ENCODE measurements at regions not wholly inside any gene's neighbourhood (a gene's known extent, or its start where the extent isn't known, plus 50 kb on each side); places are given as distances from the start of the nearest gene placed in this dataset.
A peak's percentile ranks its signal among the peaks of the same experiment; 100 is the strongest.
"Not testable (repeated sequence)": the region's sequence is repeated elsewhere in the genome, so short reads cannot be mapped to it uniquely, and the experiment has no call there.

DNA sequence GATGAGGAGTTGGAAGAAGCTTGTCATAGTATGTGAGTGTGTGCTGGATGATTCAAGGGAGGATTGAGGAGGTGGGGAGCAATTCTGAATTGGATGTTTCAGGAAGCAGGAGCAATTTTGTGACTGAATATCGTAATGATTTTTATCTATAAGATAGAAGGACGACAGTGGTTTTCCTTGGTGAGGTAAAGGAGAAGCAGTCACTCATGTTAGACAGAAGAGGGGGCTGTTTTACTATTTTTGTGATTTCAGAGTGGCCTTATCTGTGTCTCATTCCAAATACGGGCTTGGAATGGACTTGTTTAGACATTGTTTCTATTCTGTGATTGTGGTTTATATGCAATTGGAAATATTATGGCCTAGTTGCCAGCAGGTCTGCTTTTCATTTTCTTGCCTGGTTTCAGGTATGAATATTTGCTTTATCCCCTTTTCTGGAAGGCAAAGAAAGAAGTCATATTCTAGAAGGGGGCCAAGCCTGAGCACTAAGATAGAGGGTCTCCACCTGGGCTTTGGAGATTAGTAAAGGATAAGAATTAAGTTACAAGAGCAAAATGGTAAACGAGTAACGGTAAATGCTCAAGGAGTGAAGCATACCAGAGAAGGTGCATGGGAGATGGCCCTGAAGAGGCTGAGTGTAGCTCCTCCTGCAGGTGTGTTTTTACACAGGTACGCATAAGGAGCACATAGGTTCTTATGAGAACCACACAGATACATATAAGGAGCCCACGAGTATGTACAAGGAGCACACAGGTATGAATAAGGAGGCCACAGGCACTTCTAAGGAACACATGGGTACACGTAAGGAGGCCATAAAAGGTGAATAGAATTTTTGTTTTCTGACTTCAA, 124.6 kb upstream of the KCNAB1 start:
- intact Hi-C loops (cut with DNase I), result no loop called here
- TF ChIP-seq CTCF (IDR thresholded peaks at IDR 0.05), result peak in 1 of 3 experiments; percentile 23
- TF ChIP-seq POLR2A (IDR thresholded peaks at IDR 0.05), result no peak
- no peak for TF ChIP-seq POLR2AphosphoS5 (IDR thresholded peaks at IDR 0.05; ENCODE audit: insufficient read depth in 1 of 2, low read depth in 1 of 2)
- no peak for DNase-seq (ENCODE audit: extremely low spot score in 2 of 2)
- no peaks in the 10 kb centered on the region for H3K9me3 ChIP-seq
- no peak overlapping the region for H3K27ac ChIP-seq
- no peaks in the 10 kb centered on the region for H3K36me3 ChIP-seq
- no peaks in the 10 kb centered on the region for H3K27me3 ChIP-seq
- H3K4me3 ChIP-seq, result no peak overlapping the region
- H3K4me1 ChIP-seq, result no peaks in the 10 kb centered on the region

GRCh38 chr3:155996882-155997281, 123.5 kb upstream of the KCNAB1 start:
- Histone ChIP-seq H3K27me3 (no peaks in the 10 kb centered on the region), H3K9me3 (no peaks in the 10 kb centered on the region), H3K27ac (no peak overlapping the region), H3K4me3 (no peak overlapping the region), H3K4me1 (no peaks in the 10 kb centered on the region), H3K36me3 (no peaks in the 10 kb centered on the region)
- TF ChIP-seq POLR2A (IDR thresholded peaks at IDR 0.05), result no peak
- no peak for TF ChIP-seq POLR2AphosphoS5 (IDR thresholded peaks at IDR 0.05; ENCODE audit: insufficient read depth in 1 of 2, low read depth in 1 of 2)
- TF ChIP-seq CTCF (IDR thresholded peaks at IDR 0.05), result no peak
- no peak for DNase-seq (ENCODE audit: extremely low spot score in 2 of 2)
- intact Hi-C loops (cut with DNase I), result no loop called here

DNA sequence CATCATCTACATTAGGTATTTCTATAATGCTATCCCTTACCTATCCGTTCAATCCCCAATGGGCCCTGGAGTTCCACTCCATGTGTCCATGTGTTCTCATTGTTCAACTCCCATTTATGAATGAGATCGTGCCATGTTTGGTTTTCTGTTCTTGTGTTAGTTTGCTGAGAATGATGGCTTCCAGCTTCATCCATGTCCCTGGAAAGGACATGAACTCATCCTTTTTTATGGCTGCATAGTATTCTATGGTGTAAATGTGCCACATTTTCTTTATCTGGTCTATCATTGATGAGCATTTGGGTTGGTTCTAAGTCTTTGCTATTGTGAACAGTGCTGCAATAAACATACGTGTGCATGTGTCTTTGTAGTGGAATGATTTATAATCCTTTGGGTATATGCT, 122.2 kb upstream of the KCNAB1 start:
- H3K9me3 ChIP-seq; intact Hi-C loops (cut with DNase I); H3K4me3 ChIP-seq; H3K4me1 ChIP-seq; H3K27me3 ChIP-seq; H3K36me3 ChIP-seq; DNase-seq (ENCODE audit: extremely low spot score in 2 of 2); H3K27ac ChIP-seq: not testable (repeated sequence)

DNA sequence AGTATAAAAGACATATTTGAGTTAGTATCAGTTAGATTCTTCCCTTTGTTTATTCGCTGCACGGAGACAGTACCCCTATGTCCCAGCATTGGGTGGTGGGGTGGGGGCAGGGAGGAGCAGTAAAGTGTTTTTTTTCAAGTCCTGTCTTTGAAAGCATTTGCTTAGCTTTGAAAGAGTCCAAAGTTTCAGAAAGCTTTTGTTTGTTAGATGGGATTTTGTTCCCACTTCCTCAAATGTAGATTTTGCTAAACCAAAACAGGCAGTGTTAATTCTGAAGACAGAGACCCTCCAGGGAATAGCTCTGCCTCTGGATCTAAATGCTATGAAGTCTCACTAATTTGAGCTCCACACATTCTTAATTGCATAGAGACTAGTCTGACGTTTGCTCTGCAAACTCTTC, 114.6 kb upstream of the KCNAB1 start:
- Histone ChIP-seq H3K27ac (no peak overlapping the region), H3K9me3 (no peaks in the 10 kb centered on the region), H3K4me3 (no peak overlapping the region), H3K27me3 (no peaks in the 10 kb centered on the region), H3K36me3 (no peaks in the 10 kb centered on the region), H3K4me1 (no peaks in the 10 kb centered on the region)
- DNase-seq (ENCODE audit: extremely low spot score in 2 of 2), result no peak
- intact Hi-C loops (cut with DNase I), result no loop called here
- no peak for TF ChIP-seq POLR2AphosphoS5 (IDR thresholded peaks at IDR 0.05; ENCODE audit: insufficient read depth in 1 of 2, low read depth in 1 of 2)
- no peak for TF ChIP-seq POLR2A (IDR thresholded peaks at IDR 0.05)
- TF ChIP-seq CTCF (IDR thresholded peaks at IDR 0.05), result no peak

GRCh38 chr3:156010829-156011228, 109.5 kb upstream of the KCNAB1 start:
- no peak for TF ChIP-seq CTCF (IDR thresholded peaks at IDR 0.05)
- TF ChIP-seq POLR2A (IDR thresholded peaks at IDR 0.05), result no peak
- no peak for TF ChIP-seq POLR2AphosphoS5 (IDR thresholded peaks at IDR 0.05; ENCODE audit: insufficient read depth in 1 of 2, low read depth in 1 of 2)
- no peak overlapping the region for H3K4me3 ChIP-seq
- H3K9me3 ChIP-seq, result no peaks in the 10 kb centered on the region
- H3K4me1 ChIP-seq, result no peaks in the 10 kb centered on the region
- no peaks in the 10 kb centered on the region for H3K27me3 ChIP-seq
- intact Hi-C loops (cut with DNase I), result no loop called here
- no peak overlapping the region for H3K27ac ChIP-seq
- no peak for DNase-seq (ENCODE audit: extremely low spot score in 2 of 2)
- no peaks in the 10 kb centered on the region for H3K36me3 ChIP-seq

All from vagina (tissue), 2 donors.